Fibroblast of lung (primary cell): ENCODE measurements at regions not wholly inside any gene's neighbourhood (a gene's known extent, or its start where the extent isn't known, plus 50 kb on each side); places are given as distances from the start of the nearest gene placed in this dataset.

Source experiments
- EZH2 ChIP-seq: IDR thresholded peaks from 2 replicates; pipeline ENCODE4 v1.5.1; 2012; ENCODE audit warnings: low read length, control low read depth, mild to moderate bottlenecking; ENCODE audit errors: missing control alignments
- TF ChIP-seq, protein P1 (sequence below), 2 donors: IDR thresholded peaks in 1 of 2; conservative IDR thresholded peaks in 1 of 2; 1 replicate in 1 of 2; 2 replicates in 1 of 2; pipeline ENCODE4 v1.5.1; 2011 to 2012; ENCODE audit warnings: low read length in 2 of 2, control low read depth in 1 of 2, inconsistent platforms in 1 of 2, low read depth in 1 of 2, mild to moderate bottlenecking in 1 of 2

DNA sequence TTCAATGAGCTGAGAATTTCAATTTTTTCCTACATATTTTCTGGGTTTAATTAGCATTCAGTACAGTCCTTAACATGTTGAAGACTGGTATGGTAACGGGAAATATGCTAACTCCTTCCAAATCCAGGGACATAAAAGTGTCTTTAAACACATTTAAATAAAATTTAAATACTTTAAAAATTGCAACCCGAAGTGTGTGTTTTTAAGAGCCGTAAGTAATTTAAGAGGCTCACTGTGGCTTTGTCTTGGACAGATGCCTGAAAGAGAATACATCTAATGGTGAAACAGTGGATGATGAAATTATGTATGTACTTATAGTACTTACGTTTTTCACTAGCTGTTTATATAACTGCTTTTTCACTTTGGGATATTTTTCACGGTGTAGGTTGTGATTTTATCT is 687.3 kb upstream of the CELF2 start:
- TF ChIP-seq EZH2 = no peak
- TF ChIP-seq, protein P1, sequence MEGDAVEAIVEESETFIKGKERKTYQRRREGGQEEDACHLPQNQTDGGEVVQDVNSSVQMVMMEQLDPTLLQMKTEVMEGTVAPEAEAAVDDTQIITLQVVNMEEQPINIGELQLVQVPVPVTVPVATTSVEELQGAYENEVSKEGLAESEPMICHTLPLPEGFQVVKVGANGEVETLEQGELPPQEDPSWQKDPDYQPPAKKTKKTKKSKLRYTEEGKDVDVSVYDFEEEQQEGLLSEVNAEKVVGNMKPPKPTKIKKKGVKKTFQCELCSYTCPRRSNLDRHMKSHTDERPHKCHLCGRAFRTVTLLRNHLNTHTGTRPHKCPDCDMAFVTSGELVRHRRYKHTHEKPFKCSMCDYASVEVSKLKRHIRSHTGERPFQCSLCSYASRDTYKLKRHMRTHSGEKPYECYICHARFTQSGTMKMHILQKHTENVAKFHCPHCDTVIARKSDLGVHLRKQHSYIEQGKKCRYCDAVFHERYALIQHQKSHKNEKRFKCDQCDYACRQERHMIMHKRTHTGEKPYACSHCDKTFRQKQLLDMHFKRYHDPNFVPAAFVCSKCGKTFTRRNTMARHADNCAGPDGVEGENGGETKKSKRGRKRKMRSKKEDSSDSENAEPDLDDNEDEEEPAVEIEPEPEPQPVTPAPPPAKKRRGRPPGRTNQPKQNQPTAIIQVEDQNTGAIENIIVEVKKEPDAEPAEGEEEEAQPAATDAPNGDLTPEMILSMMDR (conservative IDR thresholded peaks at IDR 0.05 in 1 of 2, IDR thresholded peaks at IDR 0.05 in 1 of 2; ENCODE audit: low read depth in 1 of 2, low read length in 2 of 2) = no peak
